GM12878 (cell line): ENCODE measurements at regions not wholly inside any gene's neighbourhood (a gene's known extent, or its start where the extent isn't known, plus 50 kb on each side); places are given as distances from the start of the nearest gene placed in this dataset.

ENCODE experiments used
- ATAC-seq: fragments of 200-7000 bp; cut with Tn5 transposase; 3 replicates; pipeline ENCODE4 v1.9.1; 2020; ENCODE audit warnings: mild to moderate bottlenecking, moderate library complexity
- BruUV-seq: library from RNA; stranded (reverse); fragments of 400-500 nt; replicated peaks from 2 replicates; lab custom pipeline; 2021; lab: Mats Ljungman, UMichigan
- CTCF ChIA-PET: fragments of 300-600 bp; sonication (Branson Sonifier 250); formaldehyde crosslinking; extraction: SDS; loops from one replicate; lab custom pipeline; 2021; ENCODE audit warnings: inconsistent platforms; lab: Yijun Ruan, JAX
- POLR2A ChIA-PET: fragments of 350-600 bp; formaldehyde crosslinking; extraction: SDS; loops from one replicate; lab custom pipeline; 2021; ENCODE audit warnings: inconsistent platforms; lab: Charles Lee
- RAD21 ChIA-PET: fragments of 300-600 bp; sonication (Branson Sonifier 250); formaldehyde crosslinking; loops from one replicate; lab custom pipeline; 2023; ENCODE audit warnings: antibody characterized with exemption; ENCODE audit not compliant: unreplicated experiment; lab: Charles Lee
- SMC1A ChIA-PET: fragments of 300-600 bp; sonication (Branson Sonifier 250); formaldehyde crosslinking; loops from one replicate; lab custom pipeline; 2023; ENCODE audit not compliant: unreplicated experiment, uncharacterized antibody; lab: Charles Lee
- DNase-seq: peaks from one replicate; pipeline ENCODE4 v3.0.0-alpha.2; 2011; ENCODE audit warnings: low read depth, low spot score
- FAIRE-seq: peaks from 3 replicates; lab custom pipeline; 2011; peaks lifted over from hg19 to GRCh38; lab: Jason Lieb, UNC
- H2AFZ ChIP-seq: 2 replicates; pipeline ENCODE4 v1.6.0; 2011; ENCODE audit warnings: low read depth, low read length, control low read depth; ENCODE audit not compliant: control insufficient read depth
- H3K27ac ChIP-seq: 2 replicates; pipeline ENCODE4 v1.5.1; 2011; ENCODE audit warnings: control low read depth; ENCODE audit not compliant: control insufficient read depth, insufficient read depth
- H3K27me3 ChIP-seq, 2 experiments: replicated peaks in 1 of 2; 2 replicates each; pipeline versions ENCODE4 v1.6.0 to v1.6.1; 2011; ENCODE audit warnings: low read length in 1 of 2; ENCODE audit not compliant: control insufficient read depth in 2 of 2, insufficient read depth in 2 of 2
- H3K36me3 ChIP-seq, 2 experiments: 2 replicates each; pipeline ENCODE4 v1.5.1; 2011; ENCODE audit warnings: low read length in 1 of 2; ENCODE audit not compliant: control insufficient read depth in 2 of 2, insufficient read depth in 2 of 2
- H3K4me1 ChIP-seq: 2 replicates; pipeline ENCODE4 v1.6.1; 2011; ENCODE audit warnings: mild to moderate bottlenecking, low read length, moderate library complexity, mixed read lengths; ENCODE audit not compliant: control insufficient read depth, insufficient read depth
- H3K4me2 ChIP-seq: 2 replicates; pipeline ENCODE4 v1.6.0; 2011; ENCODE audit warnings: control low read depth; ENCODE audit not compliant: control insufficient read depth, insufficient read depth
- H3K4me3 ChIP-seq: fragments of 200-600 bp; sonication (generic); 2 replicates; pipeline ENCODE4 v1.5.1; 2016
- H3K79me2 ChIP-seq: 2 replicates; pipeline ENCODE4 v1.6.0; 2011; ENCODE audit warnings: low read length; ENCODE audit not compliant: control insufficient read depth, insufficient read depth
- H3K9ac ChIP-seq: 2 replicates; pipeline ENCODE4 v1.8.0; 2011; ENCODE audit warnings: low read length, control low read depth, mixed read lengths; ENCODE audit not compliant: control insufficient read depth, insufficient read depth
- H3K9me3 ChIP-seq: replicated peaks from 3 replicates; pipeline ENCODE4 v1.5.1; 2011; ENCODE audit warnings: mild to moderate bottlenecking, low read length; ENCODE audit not compliant: control insufficient read depth, insufficient read depth
- H4K20me1 ChIP-seq: 2 replicates; pipeline ENCODE4 v1.6.0; 2011; ENCODE audit not compliant: control insufficient read depth, insufficient read depth
- CHD2 ChIP-seq: IDR thresholded peaks from 2 replicates; pipeline ENCODE4 v1.6.1; 2011; ENCODE audit warnings: low read depth, low read length, improper control_type of control experiment, borderline replicate concordance
- STAT3 ChIP-seq: IDR thresholded peaks from 2 replicates; pipeline ENCODE4 v1.6.1; 2011; ENCODE audit warnings: low read depth, low read length, improper control_type of control experiment
- in situ Hi-C: fragments of 300-500 bp; cut with MboI; formaldehyde crosslinking; loops from 9 replicates; pipeline ENCODE4 v1.14.3; 2018; ENCODE audit warnings: mixed read lengths
- intact Hi-C: fragments of 100-400 bp; cut with micrococcal nuclease; formaldehyde crosslinking; loops from one replicate; pipeline ENCODE4 v1.14.2; 2022; ENCODE audit not compliant: unreplicated experiment
- TF ChIP-seq, protein P1 (sequence below): IDR thresholded peaks from 2 replicates; pipeline ENCODE4 v1.6.1; 2012; ENCODE audit warnings: mild to moderate bottlenecking, low read depth, low read length
- TF ChIP-seq, protein P2 (sequence below), 3 experiments: IDR thresholded peaks in 2 of 3; conservative IDR thresholded peaks in 1 of 3; 2 replicates each; pipeline ENCODE4 v1.5.1; 2011; ENCODE audit warnings: low read depth in 3 of 3, low read length in 3 of 3, mild to moderate bottlenecking in 3 of 3, control low read depth in 2 of 3, moderate library complexity in 2 of 3, inconsistent platforms in 1 of 3, mixed read lengths in 1 of 3; ENCODE audit not compliant: control insufficient read depth in 2 of 3, insufficient read depth in 1 of 3; ENCODE audit errors: extremely low read depth in 1 of 3

DNA sequence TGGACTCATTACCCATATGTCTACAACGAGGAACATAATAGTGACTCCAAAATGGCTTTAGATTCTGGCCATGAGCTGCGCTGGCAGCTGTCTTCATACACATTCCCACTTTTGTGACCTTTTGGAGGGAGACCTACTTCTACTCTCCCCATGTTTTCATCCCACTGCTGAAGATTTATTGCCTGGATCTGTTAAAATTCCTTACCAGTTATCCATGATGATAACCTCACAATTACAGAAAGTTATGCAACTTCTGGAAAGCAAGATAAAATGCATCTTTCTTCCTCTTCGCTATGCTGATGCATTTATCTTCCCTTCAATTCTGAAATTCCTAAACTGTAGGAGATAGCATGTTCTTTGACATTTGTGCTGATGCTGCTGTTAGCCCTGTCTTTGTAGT is 855.3 kb downstream of the SLC4A3 start (continued):
- TF ChIP-seq, protein P1, sequence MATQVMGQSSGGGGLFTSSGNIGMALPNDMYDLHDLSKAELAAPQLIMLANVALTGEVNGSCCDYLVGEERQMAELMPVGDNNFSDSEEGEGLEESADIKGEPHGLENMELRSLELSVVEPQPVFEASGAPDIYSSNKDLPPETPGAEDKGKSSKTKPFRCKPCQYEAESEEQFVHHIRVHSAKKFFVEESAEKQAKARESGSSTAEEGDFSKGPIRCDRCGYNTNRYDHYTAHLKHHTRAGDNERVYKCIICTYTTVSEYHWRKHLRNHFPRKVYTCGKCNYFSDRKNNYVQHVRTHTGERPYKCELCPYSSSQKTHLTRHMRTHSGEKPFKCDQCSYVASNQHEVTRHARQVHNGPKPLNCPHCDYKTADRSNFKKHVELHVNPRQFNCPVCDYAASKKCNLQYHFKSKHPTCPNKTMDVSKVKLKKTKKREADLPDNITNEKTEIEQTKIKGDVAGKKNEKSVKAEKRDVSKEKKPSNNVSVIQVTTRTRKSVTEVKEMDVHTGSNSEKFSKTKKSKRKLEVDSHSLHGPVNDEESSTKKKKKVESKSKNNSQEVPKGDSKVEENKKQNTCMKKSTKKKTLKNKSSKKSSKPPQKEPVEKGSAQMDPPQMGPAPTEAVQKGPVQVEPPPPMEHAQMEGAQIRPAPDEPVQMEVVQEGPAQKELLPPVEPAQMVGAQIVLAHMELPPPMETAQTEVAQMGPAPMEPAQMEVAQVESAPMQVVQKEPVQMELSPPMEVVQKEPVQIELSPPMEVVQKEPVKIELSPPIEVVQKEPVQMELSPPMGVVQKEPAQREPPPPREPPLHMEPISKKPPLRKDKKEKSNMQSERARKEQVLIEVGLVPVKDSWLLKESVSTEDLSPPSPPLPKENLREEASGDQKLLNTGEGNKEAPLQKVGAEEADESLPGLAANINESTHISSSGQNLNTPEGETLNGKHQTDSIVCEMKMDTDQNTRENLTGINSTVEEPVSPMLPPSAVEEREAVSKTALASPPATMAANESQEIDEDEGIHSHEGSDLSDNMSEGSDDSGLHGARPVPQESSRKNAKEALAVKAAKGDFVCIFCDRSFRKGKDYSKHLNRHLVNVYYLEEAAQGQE: no peak

DNA sequence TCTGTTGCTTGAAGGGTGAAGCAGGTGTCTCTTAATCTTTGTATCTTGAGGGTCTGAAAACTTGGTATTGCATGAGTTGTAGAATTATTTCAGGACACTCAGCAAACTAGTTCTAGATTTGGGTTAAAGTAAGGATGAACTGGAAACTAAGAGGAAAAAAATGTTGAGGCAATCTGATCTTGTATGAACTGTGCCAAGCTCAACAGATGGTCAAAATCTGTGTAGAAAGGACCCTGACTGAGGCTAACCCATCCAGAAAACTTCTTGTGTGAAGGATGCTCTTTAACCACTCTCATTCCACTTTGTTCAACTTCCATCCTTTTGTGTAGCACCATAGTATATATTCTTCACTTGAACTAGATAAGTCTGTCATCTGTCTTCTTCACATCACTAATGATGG is 861.7 kb downstream of the SLC4A3 start:
- ChIA-PET RAD21 (no interaction called here), POLR2A (no interaction called here), SMC1A (no interaction called here), CTCF (no interaction called here)
- H4K20me1 ChIP-seq: no peaks in the 10 kb centered on the region
- no peak for DNase-seq
- intact Hi-C loops (no loop called here), in situ Hi-C loops (no loop called here)
- no peak overlapping the region for H2AFZ ChIP-seq
- H3K4me3 ChIP-seq: no peak overlapping the region
- H3K4me1 ChIP-seq: no peaks in the 10 kb centered on the region
- FAIRE-seq: no peak
- no peak for TF ChIP-seq STAT3
- TF ChIP-seq, protein P2, sequence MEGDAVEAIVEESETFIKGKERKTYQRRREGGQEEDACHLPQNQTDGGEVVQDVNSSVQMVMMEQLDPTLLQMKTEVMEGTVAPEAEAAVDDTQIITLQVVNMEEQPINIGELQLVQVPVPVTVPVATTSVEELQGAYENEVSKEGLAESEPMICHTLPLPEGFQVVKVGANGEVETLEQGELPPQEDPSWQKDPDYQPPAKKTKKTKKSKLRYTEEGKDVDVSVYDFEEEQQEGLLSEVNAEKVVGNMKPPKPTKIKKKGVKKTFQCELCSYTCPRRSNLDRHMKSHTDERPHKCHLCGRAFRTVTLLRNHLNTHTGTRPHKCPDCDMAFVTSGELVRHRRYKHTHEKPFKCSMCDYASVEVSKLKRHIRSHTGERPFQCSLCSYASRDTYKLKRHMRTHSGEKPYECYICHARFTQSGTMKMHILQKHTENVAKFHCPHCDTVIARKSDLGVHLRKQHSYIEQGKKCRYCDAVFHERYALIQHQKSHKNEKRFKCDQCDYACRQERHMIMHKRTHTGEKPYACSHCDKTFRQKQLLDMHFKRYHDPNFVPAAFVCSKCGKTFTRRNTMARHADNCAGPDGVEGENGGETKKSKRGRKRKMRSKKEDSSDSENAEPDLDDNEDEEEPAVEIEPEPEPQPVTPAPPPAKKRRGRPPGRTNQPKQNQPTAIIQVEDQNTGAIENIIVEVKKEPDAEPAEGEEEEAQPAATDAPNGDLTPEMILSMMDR (IDR thresholded peaks at IDR 0.05 in 2 of 3, conservative IDR thresholded peaks at IDR 0.05 in 1 of 3; ENCODE audit: control insufficient read depth in 2 of 3, extremely low read depth in 1 of 3, insufficient read depth in 1 of 3, low read depth in 3 of 3, low read length in 3 of 3): no peak
- TF ChIP-seq CHD2: no peak
- H3K9me3 ChIP-seq: no peaks in the 10 kb centered on the region
- ATAC-seq: no peak
- H3K36me3 ChIP-seq: no peaks in the 10 kb centered on the region
- H3K27ac ChIP-seq: no peak overlapping the region
- no peak overlapping the region for H3K9ac ChIP-seq
- no peak overlapping the region for H3K4me2 ChIP-seq
- H3K27me3 ChIP-seq: no peaks in the 10 kb centered on the region
- BruUV-seq: no TSS peak
- H3K79me2 ChIP-seq: no peaks in the 10 kb centered on the region
